Calu3 (cell line): ENCODE measurements at regions not wholly inside any gene's neighbourhood (a gene's known extent, or its start where the extent isn't known, plus 50 kb on each side); places are given as distances from the start of the nearest gene placed in this dataset.
"Not testable (repeated sequence)": the region's sequence is repeated elsewhere in the genome, so short reads cannot be mapped to it uniquely, and the experiment has no call there.

Experiments
- BruUV-seq: library from RNA; stranded (reverse); fragments of 400-500 nt; replicated peaks from 2 replicates; lab custom pipeline; 2021; lab: Mats Ljungman, UMichigan
- CTCF ChIA-PET: fragments of 300-600 bp; sonication (Branson Sonifier 250); formaldehyde crosslinking; loops from one replicate; lab custom pipeline; 2022; ENCODE audit warnings: antibody characterized with exemption; lab: Charles Lee
- DNase-seq: peaks from one replicate; pipeline ENCODE4 v3.0.0; 2022
- H3K27ac Mint-ChIP-seq: one replicate; pipeline ENCODE4 v1.8.0; 2022; ENCODE audit warnings: mixed read lengths; ENCODE audit not compliant: unreplicated experiment
- H3K27me3 Mint-ChIP-seq: one replicate; pipeline ENCODE4 v1.8.0; 2022; ENCODE audit warnings: mixed read lengths; ENCODE audit not compliant: unreplicated experiment
- H3K36me3 Mint-ChIP-seq: one replicate; pipeline ENCODE4 v1.8.0; 2022; ENCODE audit warnings: mild to moderate bottlenecking, moderate library complexity, mixed read lengths; ENCODE audit not compliant: insufficient read depth, unreplicated experiment
- H3K4me1 Mint-ChIP-seq: one replicate; pipeline ENCODE4 v1.8.0; 2022; ENCODE audit warnings: mild to moderate bottlenecking, low read depth, mixed read lengths; ENCODE audit not compliant: unreplicated experiment
- H3K4me3 Mint-ChIP-seq: one replicate; pipeline ENCODE4 v1.8.0; 2022; ENCODE audit warnings: mild to moderate bottlenecking, low read depth, moderate library complexity, mixed read lengths; ENCODE audit not compliant: unreplicated experiment
- H3K9me3 Mint-ChIP-seq: one replicate; pipeline ENCODE4 v1.8.0; 2022; ENCODE audit warnings: low read depth, mixed read lengths; ENCODE audit not compliant: unreplicated experiment
- intact Hi-C: fragments of 100-400 bp; cut with micrococcal nuclease; formaldehyde crosslinking; loops from one replicate; pipeline ENCODE4 v1.10.0; 2022; ENCODE audit not compliant: unreplicated experiment
- TF ChIP-seq, protein P1 (sequence below): fragments of 200-600 bp; IDR thresholded peaks from one replicate; pipeline ENCODE4 v1.8.0; 2022; ENCODE audit warnings: antibody characterized with exemption; ENCODE audit not compliant: unreplicated experiment

DNA sequence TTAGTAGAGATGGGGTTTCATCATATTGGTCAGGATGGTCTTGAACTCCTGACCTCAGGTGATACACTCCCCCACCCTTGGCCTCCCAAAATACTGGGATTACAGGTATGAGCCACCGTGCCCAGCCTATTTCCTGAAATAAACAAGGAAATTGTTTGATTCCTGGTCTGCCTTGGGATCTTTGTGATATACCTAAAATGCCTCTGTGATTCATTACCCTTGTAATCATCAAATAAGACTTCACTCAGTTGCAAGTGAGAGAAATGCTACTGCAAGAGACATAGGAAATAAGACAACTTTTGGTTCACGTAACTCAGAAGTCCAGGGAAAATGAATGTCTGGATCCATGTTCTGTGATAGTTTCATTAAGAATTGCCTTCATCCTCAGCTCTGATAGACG, 173.2 kb upstream of the MARCKS start:
- no TSS peak for BruUV-seq
- H3K4me1 Mint-ChIP-seq, result peaks cover 11% of the 10 kb centered on the region
- no peak for DNase-seq
- H3K27ac Mint-ChIP-seq, result no peak overlapping the region
- no peak overlapping the region for H3K4me3 Mint-ChIP-seq
- peaks cover 5% of the 10 kb centered on the region for H3K36me3 Mint-ChIP-seq
- TF ChIP-seq, protein P1, sequence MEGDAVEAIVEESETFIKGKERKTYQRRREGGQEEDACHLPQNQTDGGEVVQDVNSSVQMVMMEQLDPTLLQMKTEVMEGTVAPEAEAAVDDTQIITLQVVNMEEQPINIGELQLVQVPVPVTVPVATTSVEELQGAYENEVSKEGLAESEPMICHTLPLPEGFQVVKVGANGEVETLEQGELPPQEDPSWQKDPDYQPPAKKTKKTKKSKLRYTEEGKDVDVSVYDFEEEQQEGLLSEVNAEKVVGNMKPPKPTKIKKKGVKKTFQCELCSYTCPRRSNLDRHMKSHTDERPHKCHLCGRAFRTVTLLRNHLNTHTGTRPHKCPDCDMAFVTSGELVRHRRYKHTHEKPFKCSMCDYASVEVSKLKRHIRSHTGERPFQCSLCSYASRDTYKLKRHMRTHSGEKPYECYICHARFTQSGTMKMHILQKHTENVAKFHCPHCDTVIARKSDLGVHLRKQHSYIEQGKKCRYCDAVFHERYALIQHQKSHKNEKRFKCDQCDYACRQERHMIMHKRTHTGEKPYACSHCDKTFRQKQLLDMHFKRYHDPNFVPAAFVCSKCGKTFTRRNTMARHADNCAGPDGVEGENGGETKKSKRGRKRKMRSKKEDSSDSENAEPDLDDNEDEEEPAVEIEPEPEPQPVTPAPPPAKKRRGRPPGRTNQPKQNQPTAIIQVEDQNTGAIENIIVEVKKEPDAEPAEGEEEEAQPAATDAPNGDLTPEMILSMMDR, result no peak
- intact Hi-C loops, result no loop called here
- H3K9me3 Mint-ChIP-seq, result no peaks in the 10 kb centered on the region
- H3K27me3 Mint-ChIP-seq, result no peaks in the 10 kb centered on the region
- CTCF ChIA-PET, result interaction anchor here (0.7 kb wide), 1 partner anchor 574 kb away, joined by 4 read pairs; no protein-coding TSS in a partner anchor

DNA sequence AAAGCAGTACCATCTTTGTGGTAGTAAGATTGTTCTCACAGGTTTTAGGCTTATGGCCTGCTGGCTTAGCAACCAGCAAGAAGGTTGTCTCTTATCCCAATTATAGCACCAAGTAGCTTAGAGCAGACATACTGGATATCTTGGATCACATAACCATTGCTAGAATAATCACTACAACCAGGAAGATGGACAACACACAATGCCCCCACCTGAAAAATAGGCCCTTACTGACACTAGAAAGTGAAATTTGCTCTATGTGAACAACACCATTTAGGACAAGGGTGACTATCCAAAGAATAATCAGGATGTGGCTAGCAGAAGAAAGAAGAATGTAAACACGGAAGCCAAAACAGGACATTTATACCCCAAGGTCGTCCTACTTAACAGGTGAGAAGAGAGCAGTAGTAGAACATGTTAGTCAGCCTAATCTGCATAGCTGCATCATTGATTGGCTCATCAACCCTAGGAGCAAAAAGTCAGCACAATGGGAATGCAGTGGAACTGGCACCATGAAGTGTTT, 172.7 kb upstream of the MARCKS start:
- intact Hi-C loops, result no loop called here
- Mint-ChIP-seq H3K4me1 (peaks cover 11% of the 10 kb centered on the region), H3K27me3 (no peaks in the 10 kb centered on the region), H3K27ac (peak overlapping the region; percentile 50), H3K36me3 (peaks cover 5% of the 10 kb centered on the region), H3K4me3 (no peak overlapping the region), H3K9me3 (no peaks in the 10 kb centered on the region)
- no TSS peak for BruUV-seq
- TF ChIP-seq, protein P1, result no peak
- DNase-seq, result peak; percentile 32
- CTCF ChIA-PET, result interaction anchor here (0.7 kb wide), 1 partner anchor 378 kb away, joined by 3 read pairs; no protein-coding TSS in a partner anchor

GRCh38 chr6:113686049-113686448, 171.1 kb upstream of the MARCKS start:
- DNase-seq, result no peak
- TF ChIP-seq, protein P1, result no peak
- peaks cover 5% of the 10 kb centered on the region for H3K36me3 Mint-ChIP-seq
- H3K27me3 Mint-ChIP-seq, result no peaks in the 10 kb centered on the region
- H3K4me1 Mint-ChIP-seq, result peaks cover 17% of the 10 kb centered on the region
- H3K4me3 Mint-ChIP-seq, result no peak overlapping the region
- no TSS peak for BruUV-seq
- no peak overlapping the region for H3K27ac Mint-ChIP-seq
- no peaks in the 10 kb centered on the region for H3K9me3 Mint-ChIP-seq
- intact Hi-C loops, result no loop called here
- CTCF ChIA-PET, result no interaction called here

GRCh38 chr6:113689620-113690019, 167.5 kb upstream of the MARCKS start:
- not testable (repeated sequence) for BruUV-seq, H3K27ac Mint-ChIP-seq, H3K4me3 Mint-ChIP-seq, H3K27me3 Mint-ChIP-seq, H3K36me3 Mint-ChIP-seq, H3K9me3 Mint-ChIP-seq
- intact Hi-C loops, result loop anchor here (2.0 kb wide), 1 partner anchor 169 kb away; no protein-coding TSS in a partner anchor
- peaks cover 29% of the 10 kb centered on the region for H3K4me1 Mint-ChIP-seq
- CTCF ChIA-PET, result interaction anchor here (2.0 kb wide), 1 partner anchor 169 kb away, joined by 10 read pairs; no protein-coding TSS in a partner anchor
- peak; percentile 12 for DNase-seq
